ENCODE measurements at regions not wholly inside any gene's neighbourhood (a gene's known extent, or its start where the extent isn't known, plus 50 kb on each side); places are given as distances from the start of the nearest gene placed in this dataset.
"Not testable (repeated sequence)": the region's sequence is repeated elsewhere in the genome, so short reads cannot be mapped to it uniquely, and the experiment has no call there.

DNA sequence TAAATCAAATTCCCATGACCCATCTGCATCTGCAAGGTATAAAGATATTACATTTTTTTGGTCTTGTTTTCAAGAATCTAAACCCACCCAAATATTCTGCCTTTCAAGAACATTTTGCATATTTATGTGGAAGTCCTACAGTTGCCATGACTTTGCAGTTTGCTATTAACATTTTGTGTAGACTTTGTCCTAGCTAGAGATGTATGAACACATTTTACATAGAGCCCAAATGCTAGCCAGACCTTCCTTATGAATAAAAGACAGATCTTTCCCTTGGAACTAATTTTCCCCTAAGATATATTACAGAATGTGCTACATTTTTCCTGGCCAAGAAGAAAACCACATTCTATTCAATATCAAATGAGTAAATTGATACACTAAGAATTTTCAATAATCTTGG lies 772.5 kb downstream of the KCNA4 start:
- H3K9me3 ChIP-seq = no peaks in the 10 kb centered on the region
- no peak for DNase-seq
- H3K36me3 ChIP-seq = no peaks in the 10 kb centered on the region; the same call in 1 of the 2 replicates
- H3K27me3 ChIP-seq = no peaks in the 10 kb centered on the region
- H3K4me3 ChIP-seq = no peak overlapping the region

DNA sequence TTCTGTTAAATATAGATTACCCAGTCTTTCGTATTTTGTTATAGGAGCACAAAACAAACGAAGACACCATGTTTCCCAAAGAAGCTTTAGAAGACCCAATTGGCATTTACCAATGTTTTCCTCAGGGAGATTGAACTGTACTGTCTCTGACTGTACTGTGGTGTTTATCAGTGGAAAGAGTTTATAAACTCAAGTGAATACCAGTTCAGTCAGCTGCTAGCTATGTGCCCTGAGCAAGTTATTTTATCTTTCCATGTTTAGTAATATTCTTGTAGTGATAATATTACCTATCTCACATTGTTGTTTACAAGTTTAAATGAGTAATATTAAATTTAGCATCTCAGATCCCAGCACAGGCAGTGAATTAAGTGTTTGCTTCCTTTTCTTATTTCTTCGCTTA lies 773.2 kb downstream of the KCNA4 start:
- no peak overlapping the region for H3K4me3 ChIP-seq
- no peaks in the 10 kb centered on the region for H3K27me3 ChIP-seq
- H3K9me3 ChIP-seq = no peaks in the 10 kb centered on the region
- no peaks in the 10 kb centered on the region; the same call in 1 of the 2 replicates for H3K36me3 ChIP-seq
- DNase-seq = no peak

DNA sequence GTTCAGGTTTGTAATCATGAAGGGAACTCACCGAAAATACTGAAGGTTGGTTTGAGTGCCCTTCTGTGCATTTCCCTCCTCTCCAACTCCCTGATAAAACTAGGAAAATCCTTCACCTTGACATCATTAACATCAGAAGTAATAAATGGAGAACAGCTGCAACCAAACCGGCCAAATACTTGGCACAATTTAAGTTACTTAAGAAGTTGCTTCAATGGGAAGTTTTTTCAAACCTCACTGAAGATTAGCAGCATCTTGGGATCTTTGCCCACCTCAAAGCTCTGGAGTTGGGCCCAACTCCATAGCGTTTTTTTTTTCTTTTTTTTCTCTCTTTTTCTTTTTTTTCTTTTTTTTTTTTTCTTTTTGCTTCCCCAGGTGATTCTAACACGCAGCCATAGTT lies 784.8 kb downstream of the KCNA4 start:
- Histone ChIP-seq H3K4me3 (no peak overlapping the region), H3K36me3 (no peaks in the 10 kb centered on the region), H3K9me3 (no peaks in the 10 kb centered on the region), H3K27me3 (no peaks in the 10 kb centered on the region)
- no peak for DNase-seq

DNA sequence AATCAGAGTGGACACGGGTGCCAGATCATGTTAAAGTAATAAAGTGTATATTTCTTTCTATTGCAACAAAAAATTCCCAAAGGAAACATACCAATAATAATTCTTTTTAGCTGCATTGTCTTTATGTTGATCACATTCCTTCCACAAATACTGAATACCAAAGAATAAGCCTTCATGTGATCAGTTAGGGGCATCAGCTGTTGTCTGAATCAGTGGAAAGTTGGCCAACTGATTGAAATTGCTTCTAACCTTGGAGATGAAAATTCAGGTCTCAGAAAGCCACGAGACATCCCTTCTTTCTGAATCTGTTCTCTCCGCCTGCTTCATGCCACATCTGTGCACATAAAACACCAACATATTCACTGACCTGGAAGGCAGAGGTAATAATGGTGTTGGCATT lies 785.2 kb downstream of the KCNA4 start:
- H3K4me3 ChIP-seq = no peak overlapping the region
- H3K36me3 ChIP-seq = no peaks in the 10 kb centered on the region
- no peaks in the 10 kb centered on the region for H3K9me3 ChIP-seq
- H3K27me3 ChIP-seq = no peaks in the 10 kb centered on the region
- no peak for DNase-seq

DNA sequence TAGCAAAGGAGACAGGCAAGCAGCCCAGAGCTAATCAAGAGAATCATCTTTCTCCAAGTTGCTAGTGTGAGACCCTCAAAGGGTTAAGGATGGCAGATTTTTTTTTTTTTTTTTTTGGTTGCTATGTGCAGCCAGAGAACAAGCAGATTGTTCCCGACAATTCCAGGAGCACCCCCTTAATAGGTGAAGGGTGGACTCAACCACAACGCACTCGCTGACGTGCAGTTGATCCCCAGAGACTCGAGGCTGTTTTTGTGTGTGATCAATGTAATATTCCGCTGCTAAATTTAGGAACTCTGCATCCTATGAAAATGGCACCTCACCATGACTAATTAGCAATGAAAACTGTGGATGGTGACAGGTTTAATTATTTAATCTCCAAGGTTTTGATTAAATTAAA lies 789.0 kb downstream of the KCNA4 start:
- no peak overlapping the region for H3K4me3 ChIP-seq
- DNase-seq = no peak
- H3K27me3 ChIP-seq = no peaks in the 10 kb centered on the region

DNA sequence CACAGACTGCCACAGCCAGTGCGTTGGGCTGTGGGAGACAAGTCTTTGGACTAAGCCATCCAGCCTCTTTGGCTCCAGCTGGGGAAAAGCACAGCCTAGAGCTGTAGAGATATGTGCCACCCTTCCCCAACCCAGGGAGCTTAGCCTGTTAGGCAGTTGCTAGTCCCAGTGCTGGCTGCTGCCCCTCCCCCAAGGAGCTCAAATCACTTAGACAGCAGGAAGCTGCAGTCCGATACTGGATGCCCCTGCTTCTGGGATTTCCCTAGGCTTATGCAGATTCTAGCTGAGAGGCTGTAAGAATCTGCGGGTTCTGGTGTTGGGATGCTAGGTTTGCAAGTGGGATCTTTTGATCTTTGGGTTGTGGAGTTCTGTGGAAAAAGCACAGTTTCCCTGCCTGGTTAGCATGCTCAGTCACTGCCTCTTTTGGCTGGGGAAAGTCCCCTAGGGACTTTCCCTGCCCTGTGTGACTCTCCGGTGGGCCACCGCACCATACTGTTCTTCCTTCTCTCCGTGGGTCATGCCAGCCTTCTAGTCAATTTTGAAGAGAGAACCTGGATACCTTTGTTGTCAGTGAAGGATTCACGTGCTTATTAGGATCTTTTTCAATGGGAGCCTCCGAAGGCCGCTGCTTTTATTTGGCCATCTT lies 792.0 kb downstream of the KCNA4 start:
- H3K9me3 ChIP-seq = peaks cover 5% of the 10 kb centered on the region
- peaks cover 2% of the 10 kb centered on the region; the same call in 1 of the 2 replicates for H3K36me3 ChIP-seq
- H3K4me3 ChIP-seq = no peak overlapping the region
- no peaks in the 10 kb centered on the region for H3K27me3 ChIP-seq
- DNase-seq = no peak

More for the DNA sequence above, 789.0 kb downstream of the KCNA4 start:
- no peaks in the 10 kb centered on the region for H3K36me3 ChIP-seq
- peaks cover 5% of the 10 kb centered on the region for H3K9me3 ChIP-seq

DNA sequence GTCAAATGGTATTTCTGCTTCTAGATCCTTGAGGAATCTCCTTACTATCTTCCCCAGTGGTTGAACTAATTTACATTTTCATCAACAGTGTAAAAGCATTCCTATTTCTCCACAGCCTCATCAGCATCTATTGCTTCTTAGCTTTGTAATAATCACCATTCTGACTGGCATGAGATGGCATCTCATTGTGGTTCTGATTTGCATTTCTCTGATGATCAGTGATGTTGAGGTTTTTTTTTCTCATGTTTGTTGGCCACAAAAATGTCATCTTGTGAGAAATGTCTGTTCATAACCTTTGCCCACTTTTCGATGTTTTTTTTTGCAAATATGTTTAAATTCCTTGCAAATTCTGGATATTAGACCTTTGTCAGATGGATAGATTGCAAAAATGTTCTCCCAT lies 797.3 kb downstream of the KCNA4 start:
- not testable (repeated sequence) for H3K27me3 ChIP-seq, H3K4me3 ChIP-seq, DNase-seq, H3K9me3 ChIP-seq, H3K36me3 ChIP-seq

DNA sequence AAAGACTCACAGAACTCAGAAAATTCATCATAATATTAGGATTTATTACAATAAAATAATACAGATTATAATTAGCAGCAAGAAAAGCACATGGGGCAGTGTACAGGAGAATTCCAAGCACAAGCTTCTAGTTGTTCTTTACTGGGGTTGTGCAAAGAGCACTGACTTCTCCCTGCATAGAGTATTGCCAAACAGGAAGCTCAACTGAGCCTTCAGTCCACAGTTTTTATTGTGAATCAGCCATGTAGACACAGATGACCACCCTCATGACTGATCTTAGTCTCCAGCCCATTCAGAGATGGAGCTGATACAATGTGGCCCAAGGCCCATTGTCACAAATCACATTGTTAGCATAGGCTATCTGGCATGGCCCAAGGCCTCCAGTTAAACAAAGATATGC lies 798.9 kb downstream of the KCNA4 start:
- no peak for DNase-seq
- H3K9me3 ChIP-seq = no peaks in the 10 kb centered on the region; the same call in none of the 2 replicates
- no peaks in the 10 kb centered on the region for H3K27me3 ChIP-seq
- H3K36me3 ChIP-seq = peaks cover 2% of the 10 kb centered on the region; the same call in 1 of the 2 replicates
- no peak overlapping the region for H3K4me3 ChIP-seq

DNA sequence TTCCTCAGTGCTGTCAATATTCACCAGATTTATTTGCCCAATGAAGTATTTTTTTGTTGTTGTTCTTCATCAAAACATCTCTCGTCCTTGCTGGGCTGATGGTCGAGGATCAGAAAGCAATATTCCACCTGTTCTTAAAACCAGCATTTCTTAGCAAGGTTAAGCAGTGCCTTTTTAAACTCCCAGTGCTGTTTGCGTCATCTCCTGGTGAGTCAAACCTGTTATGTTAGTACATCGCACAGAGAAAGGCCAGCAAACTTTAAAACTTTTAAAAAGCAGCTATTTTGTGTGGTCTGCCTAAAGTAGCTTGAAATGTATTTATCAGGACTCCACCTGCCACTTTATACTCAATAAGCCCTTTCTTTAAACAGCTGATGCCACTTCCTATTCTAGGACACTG lies 802.0 kb downstream of the KCNA4 start:
- no peaks in the 10 kb centered on the region for H3K36me3 ChIP-seq
- no peak for DNase-seq
- no peaks in the 10 kb centered on the region; the same call in 1 of the 2 replicates for H3K9me3 ChIP-seq
- H3K4me3 ChIP-seq = no peak overlapping the region
- H3K27me3 ChIP-seq = no peaks in the 10 kb centered on the region

DNA sequence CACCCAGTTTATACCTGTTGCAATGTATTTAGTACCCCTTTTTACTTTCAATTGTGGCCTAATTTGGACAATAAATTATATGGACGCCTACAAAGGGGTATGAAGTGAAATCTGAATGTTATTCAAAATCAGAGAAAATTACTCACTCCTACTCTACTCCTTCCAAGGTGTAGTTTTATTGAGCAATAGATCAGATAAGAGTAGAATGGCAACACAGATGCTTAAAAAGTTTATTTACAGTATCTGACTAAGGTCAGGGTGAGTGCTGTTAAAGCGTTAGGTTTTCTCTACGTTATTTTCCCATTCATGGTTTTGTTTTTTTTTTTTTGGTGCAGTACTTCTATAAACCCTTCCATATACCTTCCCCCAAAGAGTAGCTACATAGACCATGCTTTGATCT lies 805.6 kb downstream of the KCNA4 start:
- no peak for DNase-seq
- no peak overlapping the region for H3K4me3 ChIP-seq
- H3K27me3 ChIP-seq = no peaks in the 10 kb centered on the region
- no peaks in the 10 kb centered on the region; the same call in 1 of the 2 replicates for H3K9me3 ChIP-seq
- H3K36me3 ChIP-seq = no peaks in the 10 kb centered on the region

DNA sequence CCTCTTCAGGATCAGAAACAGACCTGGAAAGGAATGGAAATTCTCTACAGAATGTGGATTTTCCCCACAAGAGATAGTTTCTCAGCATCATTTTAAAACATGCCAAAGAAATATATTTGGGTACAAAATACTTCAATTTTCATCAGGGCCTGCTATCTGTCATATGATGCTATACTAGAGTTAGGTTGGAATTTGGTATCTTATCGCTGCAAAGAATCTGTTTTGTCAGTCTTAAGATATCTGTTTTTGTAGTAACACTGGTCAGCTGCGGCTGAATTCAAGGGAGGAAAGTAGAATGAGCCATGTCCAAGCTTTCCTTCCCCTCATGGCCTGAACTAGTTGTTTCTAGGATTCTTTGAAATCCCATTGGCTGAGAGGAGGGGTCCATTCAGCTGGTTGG lies 806.4 kb downstream of the KCNA4 start:
- no peaks in the 10 kb centered on the region for H3K36me3 ChIP-seq
- no peak overlapping the region for H3K4me3 ChIP-seq
- no peaks in the 10 kb centered on the region for H3K27me3 ChIP-seq
- no peaks in the 10 kb centered on the region; the same call in 1 of the 2 replicates for H3K9me3 ChIP-seq
- DNase-seq = no peak

DNA sequence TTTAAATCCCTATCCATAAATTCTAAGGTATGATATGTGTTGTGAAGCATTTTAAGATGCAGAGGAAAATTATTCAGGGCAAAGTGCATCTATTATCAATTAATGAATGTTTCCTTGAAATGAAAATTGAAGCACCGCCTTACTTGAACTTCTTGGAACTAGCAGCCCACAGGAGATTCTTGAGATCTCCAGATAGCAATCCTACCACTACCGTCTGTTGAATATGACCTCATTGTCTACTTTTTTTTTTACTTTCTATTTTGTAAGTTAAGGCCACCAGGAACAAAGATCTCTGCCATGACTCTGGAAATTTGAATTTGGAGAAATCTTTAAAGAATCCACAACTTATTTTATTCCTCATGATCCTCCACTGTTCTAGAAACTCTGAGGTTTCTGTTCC lies 808.7 kb downstream of the KCNA4 start:
- no peaks in the 10 kb centered on the region for H3K27me3 ChIP-seq
- H3K4me3 ChIP-seq = no peak overlapping the region
- no peaks in the 10 kb centered on the region for H3K36me3 ChIP-seq
- H3K9me3 ChIP-seq = no peaks in the 10 kb centered on the region; the same call in 1 of the 2 replicates
- no peak for DNase-seq

DNA sequence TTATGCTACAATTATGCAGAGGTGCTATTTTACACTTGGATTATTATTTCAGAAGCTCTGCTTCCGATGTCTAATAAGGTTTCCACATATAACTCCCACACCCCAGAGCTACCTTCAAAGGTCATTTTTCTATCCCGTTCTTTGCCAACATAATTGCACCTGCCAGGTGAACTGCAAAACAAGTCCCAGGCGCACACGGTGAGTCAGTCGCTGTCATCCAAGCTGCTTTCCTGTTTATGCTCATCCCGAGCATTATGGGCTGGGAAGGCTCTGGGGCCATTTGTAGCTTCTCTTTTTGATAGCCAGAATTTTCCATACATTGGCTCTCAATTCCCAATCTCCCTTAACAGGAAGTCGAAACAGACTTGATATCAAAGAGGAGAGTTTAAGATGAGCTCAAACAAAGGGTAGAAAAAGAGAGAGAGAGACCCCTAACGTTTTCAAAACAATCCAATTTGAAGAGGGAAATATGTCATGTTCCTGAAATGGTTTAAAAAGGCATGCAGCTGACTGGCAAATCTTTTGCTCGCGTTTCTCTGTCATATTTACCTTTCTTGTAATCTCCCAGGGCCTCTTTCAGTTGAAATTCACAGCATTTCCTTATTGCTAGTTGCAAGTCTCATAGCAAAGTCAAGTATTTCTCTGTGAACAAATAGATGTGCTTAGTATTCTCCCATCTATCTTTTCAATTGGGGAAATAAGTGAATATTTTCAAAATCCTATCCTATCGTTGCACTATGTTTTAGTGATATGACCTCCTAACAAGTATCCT lies 815.9 kb downstream of the KCNA4 start:
- Histone ChIP-seq H3K9me3 (no peaks in the 10 kb centered on the region), H3K36me3 (no peaks in the 10 kb centered on the region), H3K27me3 (no peaks in the 10 kb centered on the region), H3K4me3 (no peak overlapping the region)
- DNase-seq = no peak

DNA sequence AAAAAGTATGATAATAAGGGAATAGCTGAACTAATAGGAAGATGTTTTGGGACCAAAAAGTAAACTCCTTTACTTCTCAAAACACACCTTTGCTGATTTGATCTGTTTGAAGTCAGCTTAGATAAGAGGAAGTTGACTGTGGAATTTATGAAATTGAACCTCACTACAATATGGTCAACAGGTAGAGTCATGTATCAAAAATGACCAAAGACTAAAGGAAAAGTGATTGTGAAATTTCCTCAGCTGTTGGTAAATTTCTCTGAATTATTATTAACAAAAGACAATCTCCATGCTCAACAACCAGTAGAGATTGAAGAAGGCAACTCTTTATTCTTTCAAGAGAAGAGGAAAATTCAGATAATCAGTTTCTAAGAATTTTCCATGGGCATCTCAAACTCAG lies 826.5 kb downstream of the KCNA4 start:
- peaks cover 4% of the 10 kb centered on the region for H3K9me3 ChIP-seq
- no peak overlapping the region for H3K4me3 ChIP-seq
- DNase-seq = no peak
- peaks cover 3% of the 10 kb centered on the region; the same call in 1 of the 2 replicates for H3K36me3 ChIP-seq
- no peaks in the 10 kb centered on the region for H3K27me3 ChIP-seq

DNA sequence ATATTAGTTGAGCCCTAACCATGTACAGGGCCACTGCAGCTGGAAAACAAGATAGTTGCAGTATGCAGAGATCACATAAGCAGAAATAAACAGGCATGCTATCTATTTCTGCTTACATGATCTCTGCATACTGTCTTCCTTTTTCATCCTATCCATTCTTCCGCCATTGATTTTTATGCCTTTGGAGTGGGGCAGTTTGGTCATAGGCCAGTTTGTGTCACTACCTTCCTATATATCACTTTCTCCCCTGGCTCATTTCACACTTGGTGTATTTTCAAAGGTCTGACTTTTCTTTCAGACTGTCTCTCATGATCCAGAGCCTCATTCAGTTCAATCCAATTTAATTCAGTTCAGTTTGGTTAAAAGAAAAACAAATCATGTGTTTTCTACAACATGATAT lies 829.6 kb downstream of the KCNA4 start:
- no peak overlapping the region for H3K4me3 ChIP-seq
- H3K27me3 ChIP-seq = no peaks in the 10 kb centered on the region
- no peak for DNase-seq
- peaks cover 4% of the 10 kb centered on the region for H3K9me3 ChIP-seq
- H3K36me3 ChIP-seq = peaks cover 3% of the 10 kb centered on the region; the same call in 1 of the 2 replicates

DNA sequence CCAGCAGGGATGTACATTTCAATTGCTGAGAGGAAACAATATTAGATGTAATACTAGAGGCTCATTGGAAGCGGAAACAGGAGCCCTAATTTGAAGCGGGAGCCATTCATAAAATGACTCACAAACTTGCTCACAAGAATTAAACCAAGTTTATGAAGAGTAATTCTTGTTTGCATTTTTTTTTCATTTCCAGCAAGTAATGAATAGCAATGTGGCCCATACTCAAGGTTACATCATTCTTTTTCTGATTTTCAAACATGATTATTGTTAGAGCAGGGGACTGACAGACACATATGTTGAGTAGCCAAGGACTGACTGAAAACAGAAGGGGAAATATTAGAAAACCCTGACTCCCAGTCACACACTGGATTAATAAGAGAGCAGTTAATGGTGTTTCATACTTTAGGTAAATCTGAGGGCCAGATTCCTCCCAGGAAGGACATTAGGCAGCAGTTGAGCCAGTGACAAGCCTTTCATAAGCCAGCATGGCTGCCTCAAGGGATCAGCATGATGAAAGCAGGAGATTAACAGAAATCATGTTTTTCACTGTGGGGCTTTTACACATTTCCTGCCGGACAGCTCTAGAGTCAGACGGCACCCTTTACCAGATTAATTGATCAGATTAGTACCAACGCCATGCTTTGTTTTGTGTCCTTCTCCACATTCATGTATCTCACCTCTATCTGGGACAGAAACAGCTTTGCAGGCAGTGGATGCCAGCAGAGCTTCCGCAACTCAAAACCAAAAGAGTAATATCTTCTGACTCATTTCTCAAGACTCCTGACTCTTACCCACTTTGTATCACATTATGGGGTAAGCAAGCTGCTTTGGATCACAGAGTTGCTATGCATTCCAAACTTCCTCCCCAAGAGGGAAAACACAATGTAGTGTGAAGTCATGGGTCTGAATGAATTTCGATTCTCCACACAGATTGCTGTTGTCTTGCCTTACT lies 831.6 kb downstream of the KCNA4 start:
- Histone ChIP-seq H3K36me3 (peaks cover 6% of the 10 kb centered on the region), H3K4me3 (no peak overlapping the region), H3K9me3 (no peaks in the 10 kb centered on the region), H3K27me3 (no peaks in the 10 kb centered on the region)
- DNase-seq = peak; percentile 82

DNA sequence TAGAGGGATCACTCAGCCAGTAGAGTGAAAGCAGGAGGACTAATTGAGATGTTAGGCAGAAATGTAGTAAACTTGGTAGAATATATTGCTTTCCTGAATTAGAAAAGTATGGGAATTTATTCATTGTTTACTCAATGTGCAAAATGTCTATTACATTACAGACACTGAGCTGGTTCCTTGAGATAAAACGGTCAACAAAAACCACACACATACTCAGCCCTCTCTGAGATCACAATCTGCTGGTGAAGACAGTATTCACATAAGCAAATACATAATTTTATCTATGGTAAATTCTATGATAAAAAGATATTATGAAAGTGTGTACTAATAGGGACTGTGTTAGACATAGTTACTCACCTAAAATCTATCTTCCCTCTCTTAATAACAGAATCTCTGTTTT lies 833.5 kb downstream of the KCNA4 start:
- Histone ChIP-seq H3K4me3 (no peak overlapping the region), H3K27me3 (no peaks in the 10 kb centered on the region), H3K36me3 (peaks cover 8% of the 10 kb centered on the region), H3K9me3 (no peaks in the 10 kb centered on the region)
- no peak for DNase-seq
